ENCODE measurements at regions not wholly inside any gene's neighbourhood (a gene's known extent, or its start where the extent isn't known, plus 50 kb on each side); places are given as distances from the start of the nearest gene placed in this dataset.

DNA sequence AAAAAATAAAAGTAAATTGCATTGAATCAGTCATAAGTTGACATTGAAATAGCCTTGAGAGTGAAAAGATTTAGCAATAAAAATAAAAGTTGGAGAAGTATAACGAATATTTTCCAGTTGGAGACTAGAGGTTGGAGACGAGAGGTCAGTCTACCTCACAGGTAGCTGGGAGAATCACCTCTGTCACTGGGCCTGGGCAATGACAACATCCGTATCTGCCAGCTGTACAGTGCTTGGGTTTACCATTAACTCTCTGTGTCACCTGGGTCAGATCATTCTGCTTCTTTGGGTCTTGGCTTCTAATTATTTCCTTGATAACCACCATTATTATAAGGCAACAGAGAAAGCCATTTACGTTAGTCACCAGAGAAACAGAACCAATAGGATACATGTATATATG lies 62.0 kb upstream of the STEAP4 start:
- ChIA-PET POLR2A (no interaction called here), CTCF (no interaction called here)
- DNase-seq (ENCODE audit: low read depth, low spot score): no peak
- TF ChIP-seq, protein P1, sequence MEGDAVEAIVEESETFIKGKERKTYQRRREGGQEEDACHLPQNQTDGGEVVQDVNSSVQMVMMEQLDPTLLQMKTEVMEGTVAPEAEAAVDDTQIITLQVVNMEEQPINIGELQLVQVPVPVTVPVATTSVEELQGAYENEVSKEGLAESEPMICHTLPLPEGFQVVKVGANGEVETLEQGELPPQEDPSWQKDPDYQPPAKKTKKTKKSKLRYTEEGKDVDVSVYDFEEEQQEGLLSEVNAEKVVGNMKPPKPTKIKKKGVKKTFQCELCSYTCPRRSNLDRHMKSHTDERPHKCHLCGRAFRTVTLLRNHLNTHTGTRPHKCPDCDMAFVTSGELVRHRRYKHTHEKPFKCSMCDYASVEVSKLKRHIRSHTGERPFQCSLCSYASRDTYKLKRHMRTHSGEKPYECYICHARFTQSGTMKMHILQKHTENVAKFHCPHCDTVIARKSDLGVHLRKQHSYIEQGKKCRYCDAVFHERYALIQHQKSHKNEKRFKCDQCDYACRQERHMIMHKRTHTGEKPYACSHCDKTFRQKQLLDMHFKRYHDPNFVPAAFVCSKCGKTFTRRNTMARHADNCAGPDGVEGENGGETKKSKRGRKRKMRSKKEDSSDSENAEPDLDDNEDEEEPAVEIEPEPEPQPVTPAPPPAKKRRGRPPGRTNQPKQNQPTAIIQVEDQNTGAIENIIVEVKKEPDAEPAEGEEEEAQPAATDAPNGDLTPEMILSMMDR (IDR thresholded peaks at IDR 0.05; ENCODE audit: insufficient read depth, low read length, missing control alignments): no peak
- no peak overlapping the region for H3K4me3 ChIP-seq (ENCODE audit: low read depth, low read length)

DNA sequence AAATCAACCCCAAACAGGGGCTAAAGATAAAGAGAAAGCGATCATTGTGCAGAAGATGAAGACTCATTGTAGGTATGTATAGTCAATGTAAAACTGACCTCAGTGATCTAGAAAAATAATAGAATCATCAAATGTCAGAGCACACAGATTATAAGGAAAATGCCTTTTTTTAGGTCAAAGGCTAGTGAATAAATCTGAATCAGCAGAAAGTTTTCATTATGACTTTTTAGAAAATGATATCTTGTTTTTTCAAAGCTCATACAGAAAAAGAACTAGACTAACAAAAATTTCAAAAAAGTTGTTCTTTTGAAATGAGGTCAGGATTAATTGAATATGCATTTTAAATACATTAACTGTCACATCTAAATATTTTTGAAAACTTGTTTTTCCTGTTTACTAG lies 60.2 kb upstream of the STEAP4 start:
- ChIA-PET POLR2A (no interaction called here), CTCF (no interaction called here)
- no peak for DNase-seq (ENCODE audit: low read depth, low spot score)
- TF ChIP-seq, protein P1 (IDR thresholded peaks at IDR 0.05; ENCODE audit: insufficient read depth, low read length, missing control alignments): no peak
- H3K4me3 ChIP-seq (ENCODE audit: low read depth, low read length): no peak overlapping the region

DNA sequence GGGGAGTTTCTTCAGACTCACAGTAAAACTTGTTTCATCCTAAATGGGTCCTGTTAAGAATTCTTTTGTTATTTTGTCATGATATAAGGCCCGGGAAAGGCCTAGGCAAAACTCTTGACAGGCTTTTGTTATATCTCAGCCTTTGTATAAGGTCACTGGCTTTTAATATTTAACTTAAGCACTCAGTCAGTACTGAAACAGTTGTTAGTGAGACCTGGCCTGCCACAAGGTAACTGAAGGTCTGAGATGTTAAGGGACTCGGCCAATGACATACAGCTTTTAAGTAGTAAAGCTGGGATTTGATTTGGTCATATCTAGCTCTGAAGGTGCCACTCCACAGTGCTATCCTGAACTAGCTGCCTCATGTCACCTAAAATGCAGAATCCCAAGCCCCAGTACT lies 57.2 kb upstream of the STEAP4 start:
- TF ChIP-seq, protein P1 (IDR thresholded peaks at IDR 0.05; ENCODE audit: insufficient read depth, low read length, missing control alignments): no peak
- no peak overlapping the region for H3K4me3 ChIP-seq (ENCODE audit: low read depth, low read length)
- no peak for DNase-seq (ENCODE audit: low read depth, low spot score)
- ChIA-PET POLR2A (no interaction called here), CTCF (no interaction called here)

DNA sequence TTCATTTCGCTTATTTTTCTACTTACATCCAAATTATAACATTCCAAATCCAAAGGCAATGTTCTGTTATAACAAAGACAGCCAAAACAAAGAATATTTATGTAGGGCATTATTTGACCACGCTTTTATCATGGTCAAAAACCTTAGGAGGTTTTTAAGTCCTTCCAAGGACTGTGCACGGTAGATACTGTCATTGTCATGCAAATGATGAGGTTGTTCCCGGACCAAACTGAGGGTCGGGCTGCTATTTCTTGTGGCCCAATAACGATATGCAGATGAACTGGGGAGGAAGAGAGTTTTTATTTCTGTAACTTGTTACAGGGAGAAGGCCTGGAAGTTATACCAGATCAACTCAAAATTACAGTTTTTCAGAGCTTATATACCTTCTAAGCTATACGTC lies 56.6 kb upstream of the STEAP4 start:
- POLR2A ChIA-PET: no interaction called here
- H3K4me3 ChIP-seq (ENCODE audit: low read depth, low read length): no peak overlapping the region
- DNase-seq (ENCODE audit: low read depth, low spot score): no peak
- TF ChIP-seq, protein P1 (IDR thresholded peaks at IDR 0.05; ENCODE audit: insufficient read depth, low read length, missing control alignments): no peak
- CTCF ChIA-PET: no interaction called here

DNA sequence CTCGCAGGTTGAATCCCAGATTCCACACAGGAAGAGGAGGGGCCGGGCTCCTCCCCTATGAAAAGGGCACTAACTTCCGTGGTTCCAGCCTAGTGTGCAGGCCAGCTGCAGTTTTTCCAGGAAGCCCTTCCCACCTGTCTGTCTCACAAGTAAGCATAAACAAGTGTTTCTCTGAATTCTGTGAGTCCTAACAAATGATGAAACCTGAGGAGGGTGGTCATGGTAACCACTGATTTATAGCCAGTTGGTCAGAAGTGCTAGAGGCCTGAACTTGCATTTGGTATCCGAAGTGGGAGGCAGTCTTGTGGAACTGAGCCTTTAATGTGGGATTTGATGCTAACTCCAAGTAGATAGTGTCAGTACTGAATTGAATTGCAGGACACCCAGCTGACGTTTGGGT lies 54.7 kb upstream of the STEAP4 start:
- no peak overlapping the region for H3K4me3 ChIP-seq (ENCODE audit: low read depth, low read length)
- ChIA-PET POLR2A (no interaction called here), CTCF (no interaction called here)
- TF ChIP-seq, protein P1 (IDR thresholded peaks at IDR 0.05; ENCODE audit: insufficient read depth, low read length, missing control alignments): no peak
- no peak for DNase-seq (ENCODE audit: low read depth, low spot score)

DNA sequence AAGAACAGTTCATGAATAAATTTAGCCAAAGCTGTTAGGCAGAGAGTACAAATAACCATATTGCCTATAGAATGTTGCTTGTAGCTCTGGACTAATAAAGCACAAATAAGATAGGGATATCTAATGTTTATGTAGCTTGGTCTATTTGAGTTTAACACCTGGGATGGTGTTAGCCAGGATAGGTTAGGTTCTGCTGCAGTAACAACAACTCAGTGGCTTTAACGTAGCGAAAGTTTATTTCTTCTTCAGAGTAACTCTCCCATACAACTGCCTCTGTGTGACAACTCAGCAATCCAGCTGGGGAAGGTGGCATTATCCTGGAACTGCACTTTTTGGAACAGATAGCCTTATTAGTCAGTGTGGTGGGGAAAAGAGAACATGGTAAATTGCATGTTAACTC lies 52.2 kb upstream of the STEAP4 start:
- ChIA-PET POLR2A (no interaction called here), CTCF (no interaction called here)
- TF ChIP-seq, protein P1 (IDR thresholded peaks at IDR 0.05; ENCODE audit: insufficient read depth, low read length, missing control alignments): no peak
- DNase-seq (ENCODE audit: low read depth, low spot score): no peak
- no peak overlapping the region for H3K4me3 ChIP-seq (ENCODE audit: low read depth, low read length)

DNA sequence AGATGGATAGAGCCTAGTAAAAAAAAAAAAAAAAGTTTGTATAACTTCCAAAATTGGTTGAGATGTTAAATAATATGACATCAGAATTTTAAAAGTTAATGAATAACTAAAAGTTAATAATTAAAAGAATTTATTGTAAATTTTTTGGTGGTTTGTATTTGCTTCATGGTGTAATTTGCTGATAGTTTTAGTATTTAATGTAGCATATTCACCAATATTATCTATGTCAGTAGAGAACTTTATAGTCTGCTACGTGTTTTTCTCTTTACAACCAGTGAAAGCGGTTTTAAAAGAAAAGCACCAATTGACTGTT lies 51.8 kb upstream of the STEAP4 start:
- TF ChIP-seq, protein P1 (IDR thresholded peaks at IDR 0.05; ENCODE audit: insufficient read depth, low read length, missing control alignments): no peak
- ChIA-PET POLR2A (no interaction called here), CTCF (no interaction called here)
- H3K4me3 ChIP-seq (ENCODE audit: low read depth, low read length): no peak overlapping the region
- DNase-seq (ENCODE audit: low read depth, low spot score): no peak
